ENCODE measurements at regions not wholly inside any gene's neighbourhood (a gene's known extent, or its start where the extent isn't known, plus 50 kb on each side); places are given as distances from the start of the nearest gene placed in this dataset.

- H3K4me1 ChIP-seq (ENCODE audit: insufficient read depth, insufficient read length) = peaks cover 11% of the 10 kb centered on the region
- H3K9me3 ChIP-seq (ENCODE audit: insufficient read depth, low read length) = no peaks in the 10 kb centered on the region
- TF ChIP-seq SUZ12 (IDR thresholded peaks at IDR 0.05; ENCODE audit: extremely low read depth, insufficient read depth, insufficient read length) = no peak
- TF ChIP-seq ZNF274 (IDR thresholded peaks at IDR 0.05; ENCODE audit: low read depth, low read length) = no peak
- no peak for TF ChIP-seq YY1 (IDR thresholded peaks at IDR 0.05; ENCODE audit: insufficient read depth, insufficient read length)
- DNase-seq (ENCODE audit: low read depth, low spot score) = no peak
- no peak overlapping the region for H3K9ac ChIP-seq (ENCODE audit: insufficient read length, low read depth)
- H3K36me3 ChIP-seq (ENCODE audit: insufficient read depth, insufficient read length, low read length) = no peaks in the 10 kb centered on the region
- H3K4me3 ChIP-seq (ENCODE audit: insufficient read length, low read depth) = no peak overlapping the region
- no peaks in the 10 kb centered on the region for H3K27me3 ChIP-seq (ENCODE audit: insufficient read depth, insufficient read length)
Measured at GRCh38 chr1:67601955-67602354, 83.0 kb upstream of the GADD45A start.

- no peak for TF ChIP-seq SUZ12 (IDR thresholded peaks at IDR 0.05; ENCODE audit: extremely low read depth, insufficient read depth, insufficient read length)
- TF ChIP-seq ZNF274 (IDR thresholded peaks at IDR 0.05; ENCODE audit: low read depth, low read length) = no peak
- TF ChIP-seq YY1 (IDR thresholded peaks at IDR 0.05; ENCODE audit: insufficient read depth, insufficient read length) = no peak
- Histone ChIP-seq H3K36me3 (ENCODE audit: insufficient read depth, insufficient read length, low read length) (no peaks in the 10 kb centered on the region), H3K4me1 (ENCODE audit: insufficient read depth, insufficient read length) (peaks cover 19% of the 10 kb centered on the region), H3K9ac (ENCODE audit: insufficient read length, low read depth) (no peak overlapping the region), H3K4me3 (ENCODE audit: insufficient read length, low read depth) (no peak overlapping the region), H3K27me3 (ENCODE audit: insufficient read depth, insufficient read length) (no peaks in the 10 kb centered on the region), H3K9me3 (ENCODE audit: insufficient read depth, low read length) (no peaks in the 10 kb centered on the region)
- DNase-seq (ENCODE audit: low read depth, low spot score) = no peak
Measured at GRCh38 chr1:67604778-67605177, 80.2 kb upstream of the GADD45A start.

DNA sequence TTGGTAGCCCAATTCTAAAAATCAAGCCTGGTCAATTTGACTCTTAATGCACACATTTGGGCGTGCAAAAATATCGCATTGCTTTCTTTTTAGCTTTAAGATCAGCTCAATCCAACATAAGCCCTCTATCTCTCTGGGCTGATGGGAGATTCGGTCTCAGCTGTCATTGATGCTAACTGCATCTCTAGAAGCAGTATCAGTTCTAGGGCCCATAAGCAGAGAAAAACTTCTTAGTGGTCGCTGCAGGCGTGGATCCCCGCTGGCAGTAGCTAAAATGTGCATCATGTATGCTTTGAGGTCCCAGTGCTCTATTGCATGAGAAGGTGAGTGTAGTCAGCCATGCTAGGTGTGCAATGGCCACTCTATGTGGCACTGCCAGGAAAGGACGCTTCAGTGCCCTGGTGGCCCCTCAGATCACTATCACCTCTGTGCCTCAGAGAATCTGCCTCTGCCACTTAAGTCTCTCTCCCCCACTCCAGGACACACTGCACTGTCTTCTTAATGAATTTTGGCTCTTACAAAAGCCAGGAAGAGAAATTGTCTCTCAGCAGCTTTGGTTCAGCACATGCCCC lies 79.7 kb upstream of the GADD45A start:
- DNase-seq (ENCODE audit: low read depth, low spot score) = no peak
- TF ChIP-seq YY1 (IDR thresholded peaks at IDR 0.05; ENCODE audit: insufficient read depth, insufficient read length) (no peak), ZNF274 (IDR thresholded peaks at IDR 0.05; ENCODE audit: low read depth, low read length) (no peak), SUZ12 (IDR thresholded peaks at IDR 0.05; ENCODE audit: extremely low read depth, insufficient read depth, insufficient read length) (no peak)
- H3K27me3 ChIP-seq (ENCODE audit: insufficient read depth, insufficient read length) = no peaks in the 10 kb centered on the region
- peaks cover 19% of the 10 kb centered on the region for H3K4me1 ChIP-seq (ENCODE audit: insufficient read depth, insufficient read length)
- no peak overlapping the region for H3K4me3 ChIP-seq (ENCODE audit: insufficient read length, low read depth)
- no peak overlapping the region for H3K9ac ChIP-seq (ENCODE audit: insufficient read length, low read depth)
- no peaks in the 10 kb centered on the region for H3K9me3 ChIP-seq (ENCODE audit: insufficient read depth, low read length)
- H3K36me3 ChIP-seq (ENCODE audit: insufficient read depth, insufficient read length, low read length) = no peaks in the 10 kb centered on the region

- Histone ChIP-seq H3K4me3 (ENCODE audit: insufficient read length, low read depth) (no peak overlapping the region), H3K9ac (ENCODE audit: insufficient read length, low read depth) (no peak overlapping the region), H3K27me3 (ENCODE audit: insufficient read depth, insufficient read length) (no peaks in the 10 kb centered on the region), H3K4me1 (ENCODE audit: insufficient read depth, insufficient read length) (peaks cover 13% of the 10 kb centered on the region), H3K9me3 (ENCODE audit: insufficient read depth, low read length) (no peaks in the 10 kb centered on the region), H3K36me3 (ENCODE audit: insufficient read depth, insufficient read length, low read length) (no peaks in the 10 kb centered on the region)
- DNase-seq (ENCODE audit: low read depth, low spot score) = no peak
- no peak for TF ChIP-seq SUZ12 (IDR thresholded peaks at IDR 0.05; ENCODE audit: extremely low read depth, insufficient read depth, insufficient read length)
- no peak for TF ChIP-seq ZNF274 (IDR thresholded peaks at IDR 0.05; ENCODE audit: low read depth, low read length)
- no peak for TF ChIP-seq YY1 (IDR thresholded peaks at IDR 0.05; ENCODE audit: insufficient read depth, insufficient read length)
Measured at GRCh38 chr1:67607286-67607685, 77.7 kb upstream of the GADD45A start.

GRCh38 chr1:67607699-67608098 lies 77.3 kb upstream of the GADD45A start:
- no peaks in the 10 kb centered on the region for H3K27me3 ChIP-seq (ENCODE audit: insufficient read depth, insufficient read length)
- DNase-seq (ENCODE audit: low read depth, low spot score) = no peak
- TF ChIP-seq ZNF274 (IDR thresholded peaks at IDR 0.05; ENCODE audit: low read depth, low read length) = no peak
- TF ChIP-seq YY1 (IDR thresholded peaks at IDR 0.05; ENCODE audit: insufficient read depth, insufficient read length) = no peak
- TF ChIP-seq SUZ12 (IDR thresholded peaks at IDR 0.05; ENCODE audit: extremely low read depth, insufficient read depth, insufficient read length) = no peak
- no peaks in the 10 kb centered on the region for H3K9me3 ChIP-seq (ENCODE audit: insufficient read depth, low read length)
- H3K9ac ChIP-seq (ENCODE audit: insufficient read length, low read depth) = no peak overlapping the region
- H3K4me1 ChIP-seq (ENCODE audit: insufficient read depth, insufficient read length) = peaks cover 13% of the 10 kb centered on the region
- H3K4me3 ChIP-seq (ENCODE audit: insufficient read length, low read depth) = no peak overlapping the region
- H3K36me3 ChIP-seq (ENCODE audit: insufficient read depth, insufficient read length, low read length) = no peaks in the 10 kb centered on the region

GRCh38 chr1:67608661-67609576 lies 76.1 kb upstream of the GADD45A start:
- no peak overlapping the region for H3K9ac ChIP-seq (ENCODE audit: insufficient read length, low read depth)
- TF ChIP-seq ZNF274 (IDR thresholded peaks at IDR 0.05; ENCODE audit: low read depth, low read length) (no peak), SUZ12 (IDR thresholded peaks at IDR 0.05; ENCODE audit: extremely low read depth, insufficient read depth, insufficient read length) (no peak), YY1 (IDR thresholded peaks at IDR 0.05; ENCODE audit: insufficient read depth, insufficient read length) (no peak)
- H3K36me3 ChIP-seq (ENCODE audit: insufficient read depth, insufficient read length, low read length) = no peaks in the 10 kb centered on the region
- no peak overlapping the region for H3K4me3 ChIP-seq (ENCODE audit: insufficient read length, low read depth)
- no peaks in the 10 kb centered on the region for H3K9me3 ChIP-seq (ENCODE audit: insufficient read depth, low read length)
- H3K27me3 ChIP-seq (ENCODE audit: insufficient read depth, insufficient read length) = no peaks in the 10 kb centered on the region
- H3K4me1 ChIP-seq (ENCODE audit: insufficient read depth, insufficient read length) = peaks cover 16% of the 10 kb centered on the region
- no peak for DNase-seq (ENCODE audit: low read depth, low spot score)

All from NT2/D1 (cell line).